ENCODE measurements at regions not wholly inside any gene's neighbourhood (a gene's known extent, or its start where the extent isn't known, plus 50 kb on each side); places are given as distances from the start of the nearest gene placed in this dataset.

GRCh38 chr2:223221139-223221835 is 169.3 kb downstream of the KCNE4 start:
- Histone ChIP-seq H3K9me3 (no peaks in the 10 kb centered on the region), H3K4me3 (no peak overlapping the region), H3K4me1 (ENCODE audit: low read depth) (no peaks in the 10 kb centered on the region), H3K36me3 (ENCODE audit: low read depth) (no peaks in the 10 kb centered on the region)
- TF ChIP-seq CTCF (IDR thresholded peaks at IDR 0.05), result no peak
- no peak for DNase-seq
- ATAC-seq, result no peak
- intact Hi-C loops (cut with DNase I, micrococcal nuclease), result no loop called here

GRCh38 chr2:223222397-223222796 is 170.4 kb downstream of the KCNE4 start:
- no peak for DNase-seq
- Histone ChIP-seq H3K36me3 (ENCODE audit: low read depth) (no peaks in the 10 kb centered on the region), H3K4me3 (no peak overlapping the region), H3K9me3 (no peaks in the 10 kb centered on the region), H3K4me1 (ENCODE audit: low read depth) (no peaks in the 10 kb centered on the region)
- no peak for ATAC-seq
- TF ChIP-seq CTCF (IDR thresholded peaks at IDR 0.05), result no peak
- intact Hi-C loops (cut with DNase I, micrococcal nuclease), result no loop called here

GRCh38 chr2:223223156-223223555 is 171.2 kb downstream of the KCNE4 start:
- H3K36me3 ChIP-seq (ENCODE audit: low read depth), result no peaks in the 10 kb centered on the region
- H3K4me3 ChIP-seq, result no peak overlapping the region
- no peaks in the 10 kb centered on the region for H3K9me3 ChIP-seq
- no peaks in the 10 kb centered on the region for H3K4me1 ChIP-seq (ENCODE audit: low read depth)
- intact Hi-C loops (cut with DNase I, micrococcal nuclease), result no loop called here
- DNase-seq, result no peak
- TF ChIP-seq CTCF (IDR thresholded peaks at IDR 0.05), result no peak
- no peak for ATAC-seq

GRCh38 chr2:223225266-223225665 is 173.3 kb downstream of the KCNE4 start:
- no peak overlapping the region for H3K4me3 ChIP-seq
- H3K36me3 ChIP-seq (ENCODE audit: low read depth), result no peaks in the 10 kb centered on the region
- DNase-seq, result no peak
- no peak for ATAC-seq
- intact Hi-C loops (cut with DNase I, micrococcal nuclease), result no loop called here
- no peaks in the 10 kb centered on the region for H3K4me1 ChIP-seq (ENCODE audit: low read depth)
- no peak for TF ChIP-seq CTCF (IDR thresholded peaks at IDR 0.05)
- H3K9me3 ChIP-seq, result no peaks in the 10 kb centered on the region

- ATAC-seq (no peak), DNase-seq (no peak)
- intact Hi-C loops (cut with DNase I, micrococcal nuclease), result no loop called here
- H3K36me3 ChIP-seq (ENCODE audit: low read depth), result no peaks in the 10 kb centered on the region
- no peak for TF ChIP-seq CTCF (IDR thresholded peaks at IDR 0.05)
- no peak overlapping the region for H3K4me3 ChIP-seq
- H3K4me1 ChIP-seq (ENCODE audit: low read depth), result no peaks in the 10 kb centered on the region
- no peaks in the 10 kb centered on the region for H3K9me3 ChIP-seq
These were observed 174.3 kb downstream of the KCNE4 start for GRCh38 chr2:223226264-223226663.

- Histone ChIP-seq H3K9me3 (no peaks in the 10 kb centered on the region), H3K4me1 (ENCODE audit: low read depth) (no peaks in the 10 kb centered on the region), H3K4me3 (no peak overlapping the region), H3K36me3 (ENCODE audit: low read depth) (no peaks in the 10 kb centered on the region)
- no peak for TF ChIP-seq CTCF (IDR thresholded peaks at IDR 0.05)
- no peak for DNase-seq
- ATAC-seq, result no peak
- intact Hi-C loops (cut with DNase I, micrococcal nuclease), result no loop called here
These were observed 175.3 kb downstream of the KCNE4 start for GRCh38 chr2:223227338-223227737.
